Smooth muscle cell (in vitro differentiated cells): ENCODE measurements at regions not wholly inside any gene's neighbourhood (a gene's known extent, or its start where the extent isn't known, plus 50 kb on each side); places are given as distances from the start of the nearest gene placed in this dataset.

Experiments
- DNase-seq: peaks from one replicate; lab custom pipeline; 2025; ENCODE audit not compliant: unreplicated experiment; lab: John Stamatoyannopoulos, UW
- H2AFZ ChIP-seq: fragments of 200-600 bp; sonication (generic); 2 replicates; pipeline ENCODE4 v1.6.0; 2016; ENCODE audit warnings: antibody characterized with exemption, low read depth, mild to moderate bottlenecking
- H3F3A ChIP-seq: fragments of 200-600 bp; sonication (generic); 2 replicates; pipeline ENCODE4 v1.6.0; 2017; ENCODE audit warnings: antibody characterized with exemption, low read depth
- H3K27ac ChIP-seq: fragments of 200-600 bp; sonication (generic); 2 replicates; pipeline ENCODE4 v1.5.1; 2016; ENCODE audit warnings: low read depth, mild to moderate bottlenecking
- H3K27me3 ChIP-seq: fragments of 200-600 bp; sonication (generic); 2 replicates; pipeline ENCODE4 v1.6.1; 2016; ENCODE audit warnings: low read depth, mild to moderate bottlenecking
- H3K36me3 ChIP-seq: fragments of 200-600 bp; sonication (generic); 2 replicates; pipeline ENCODE4 v1.5.1; 2016; ENCODE audit warnings: low read depth
- H3K4me1 ChIP-seq: fragments of 200-600 bp; sonication (generic); 2 replicates; pipeline ENCODE4 v1.5.1; 2016; ENCODE audit warnings: low read depth
- H3K4me2 ChIP-seq: fragments of 200-600 bp; sonication (generic); 2 replicates; pipeline ENCODE4 v1.6.0; 2016; ENCODE audit warnings: mild to moderate bottlenecking
- H3K4me3 ChIP-seq: fragments of 200-600 bp; sonication (generic); 2 replicates; pipeline ENCODE4 v1.5.1; 2016; ENCODE audit warnings: mild to moderate bottlenecking
- H3K79me2 ChIP-seq: fragments of 200-600 bp; sonication (generic); 2 replicates; pipeline ENCODE4 v1.6.0; 2016; ENCODE audit warnings: low read depth, mild to moderate bottlenecking
- H3K9ac ChIP-seq: fragments of 200-600 bp; sonication (generic); 2 replicates; pipeline ENCODE4 v1.6.0; 2016; ENCODE audit warnings: low read depth
- H3K9me3 ChIP-seq: fragments of 200-600 bp; sonication (generic); replicated peaks from 2 replicates; pipeline ENCODE4 v1.5.1; 2016; ENCODE audit warnings: low read depth
- H4K20me1 ChIP-seq: fragments of 200-600 bp; sonication (generic); 2 replicates; pipeline ENCODE4 v1.6.0; 2016; ENCODE audit warnings: low read depth
- CTCF ChIP-seq: fragments of 200-600 bp; sonication (generic); IDR thresholded peaks from 2 replicates; pipeline ENCODE4 v1.5.1; 2017; ENCODE audit warnings: borderline replicate concordance, mild to moderate bottlenecking, antibody characterized with exemption; ENCODE audit not compliant: insufficient read depth, poor library complexity, severe bottlenecking
- WGBS: methylation state at CpG from one replicate; pipeline ENCODE4 v1.1.7; 2016; ENCODE audit warnings: low lambda C conversion rate; 5-methylcytosine and 5-hydroxymethylcytosine counted together

GRCh38 chr11:15896530-15896929, 459.8 kb downstream of the SOX6 start:
- H3F3A ChIP-seq = peaks cover 10% of the 10 kb centered on the region
- H2AFZ ChIP-seq = no peak overlapping the region
- no peak for DNase-seq
- no peaks in the 10 kb centered on the region for H3K36me3 ChIP-seq
- no peaks in the 10 kb centered on the region for H3K9me3 ChIP-seq
- H3K9ac ChIP-seq = no peak overlapping the region
- no peaks in the 10 kb centered on the region for H3K27me3 ChIP-seq
- WGBS = 83% methylated on average over 3 of the region's 3 CpGs
- H4K20me1 ChIP-seq = no peaks in the 10 kb centered on the region
- TF ChIP-seq CTCF = no peak
- H3K4me3 ChIP-seq = no peak overlapping the region
- H3K27ac ChIP-seq = no peak overlapping the region
- peaks cover 4% of the 10 kb centered on the region for H3K4me1 ChIP-seq
- no peaks in the 10 kb centered on the region for H3K79me2 ChIP-seq
- no peak overlapping the region for H3K4me2 ChIP-seq

- Histone ChIP-seq H4K20me1 (no peaks in the 10 kb centered on the region), H3K9me3 (no peaks in the 10 kb centered on the region), H2AFZ (no peak overlapping the region), H3K27ac (peak overlapping the region; percentile 26), H3K36me3 (no peaks in the 10 kb centered on the region), H3K4me1 (peaks cover 4% of the 10 kb centered on the region), H3K4me2 (peak overlapping the region; percentile 17), H3F3A (peaks cover 10% of the 10 kb centered on the region), H3K27me3 (no peaks in the 10 kb centered on the region), H3K79me2 (no peaks in the 10 kb centered on the region), H3K9ac (no peak overlapping the region), H3K4me3 (no peak overlapping the region)
- WGBS = 32% methylated on average over 6 of the region's 6 CpGs
- DNase-seq = no peak
- no peak for TF ChIP-seq CTCF
Observed at GRCh38 chr11:15897211-15897960, 459.0 kb downstream of the SOX6 start.

GRCh38 chr11:15901054-15901453, 455.3 kb downstream of the SOX6 start:
- Histone ChIP-seq H3F3A (no peaks in the 10 kb centered on the region), H3K9ac (no peak overlapping the region), H3K36me3 (no peaks in the 10 kb centered on the region), H3K27me3 (no peaks in the 10 kb centered on the region), H3K27ac (peak overlapping the region; percentile 29), H3K9me3 (no peaks in the 10 kb centered on the region), H3K4me2 (peak overlapping the region; percentile 20), H3K79me2 (no peaks in the 10 kb centered on the region), H3K4me3 (no peak overlapping the region), H2AFZ (no peak overlapping the region), H4K20me1 (no peaks in the 10 kb centered on the region), H3K4me1 (no peaks in the 10 kb centered on the region)
- no peak for DNase-seq
- TF ChIP-seq CTCF = peak; percentile 34
- WGBS = 31% methylated on average over 4 of the region's 6 CpGs

GRCh38 chr11:15901790-15902189, 454.6 kb downstream of the SOX6 start:
- Histone ChIP-seq H3K4me1 (no peaks in the 10 kb centered on the region), H3K9ac (no peak overlapping the region), H3K79me2 (no peaks in the 10 kb centered on the region), H3K27me3 (no peaks in the 10 kb centered on the region), H3F3A (no peaks in the 10 kb centered on the region), H2AFZ (no peak overlapping the region), H3K9me3 (no peaks in the 10 kb centered on the region), H4K20me1 (no peaks in the 10 kb centered on the region), H3K27ac (peak overlapping the region; percentile 29), H3K36me3 (no peaks in the 10 kb centered on the region), H3K4me3 (no peak overlapping the region), H3K4me2 (peak overlapping the region; percentile 20)
- TF ChIP-seq CTCF = no peak
- no peak for DNase-seq
- WGBS = 59% methylated on average over 3 of the region's 3 CpGs
